ENCODE measurements at regions not wholly inside any gene's neighbourhood (a gene's known extent, or its start where the extent isn't known, plus 50 kb on each side); places are given as distances from the start of the nearest gene placed in this dataset.
"Not testable (repeated sequence)": the region's sequence is repeated elsewhere in the genome, so short reads cannot be mapped to it uniquely, and the experiment has no call there.

DNA sequence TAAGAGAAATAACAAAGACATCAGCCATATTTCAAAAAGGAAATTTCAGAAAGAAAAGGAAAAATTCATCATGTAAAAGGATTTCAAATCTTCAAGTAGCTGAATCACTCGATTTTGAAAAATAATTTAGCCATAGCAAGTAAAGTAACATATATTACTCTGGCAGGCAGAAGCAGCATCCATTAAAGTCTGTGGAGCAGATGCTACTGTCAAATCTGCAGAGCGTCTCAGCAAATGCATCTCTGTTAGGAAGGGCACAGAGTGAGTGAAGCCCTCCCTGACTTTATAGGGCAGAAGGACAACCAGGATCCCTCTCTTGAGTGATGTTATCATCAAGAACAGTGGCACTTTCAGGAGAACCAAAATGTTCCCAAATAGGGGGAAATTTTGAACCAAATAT is 445.5 kb downstream of the EFNB2 start:
- no peak overlapping the region for H3K4me3 ChIP-seq (ENCODE audit: low read depth, poor library complexity, severe bottlenecking)
- DNase-seq (ENCODE audit: low spot score in 2 of 2), result no peak
- TF ChIP-seq POLR2A (IDR thresholded peaks at IDR 0.05), result no peak
- TF ChIP-seq, protein P1, sequence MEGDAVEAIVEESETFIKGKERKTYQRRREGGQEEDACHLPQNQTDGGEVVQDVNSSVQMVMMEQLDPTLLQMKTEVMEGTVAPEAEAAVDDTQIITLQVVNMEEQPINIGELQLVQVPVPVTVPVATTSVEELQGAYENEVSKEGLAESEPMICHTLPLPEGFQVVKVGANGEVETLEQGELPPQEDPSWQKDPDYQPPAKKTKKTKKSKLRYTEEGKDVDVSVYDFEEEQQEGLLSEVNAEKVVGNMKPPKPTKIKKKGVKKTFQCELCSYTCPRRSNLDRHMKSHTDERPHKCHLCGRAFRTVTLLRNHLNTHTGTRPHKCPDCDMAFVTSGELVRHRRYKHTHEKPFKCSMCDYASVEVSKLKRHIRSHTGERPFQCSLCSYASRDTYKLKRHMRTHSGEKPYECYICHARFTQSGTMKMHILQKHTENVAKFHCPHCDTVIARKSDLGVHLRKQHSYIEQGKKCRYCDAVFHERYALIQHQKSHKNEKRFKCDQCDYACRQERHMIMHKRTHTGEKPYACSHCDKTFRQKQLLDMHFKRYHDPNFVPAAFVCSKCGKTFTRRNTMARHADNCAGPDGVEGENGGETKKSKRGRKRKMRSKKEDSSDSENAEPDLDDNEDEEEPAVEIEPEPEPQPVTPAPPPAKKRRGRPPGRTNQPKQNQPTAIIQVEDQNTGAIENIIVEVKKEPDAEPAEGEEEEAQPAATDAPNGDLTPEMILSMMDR (IDR thresholded peaks at IDR 0.05), result no peak
- intact Hi-C loops (cut with DNase I; ENCODE audit: low total_unique reads), result no loop called here
- whole genome bisulfite sequencing, 2 donors, result 56 to 70% methylated on average over 2 of the region's 2 CpGs

DNA sequence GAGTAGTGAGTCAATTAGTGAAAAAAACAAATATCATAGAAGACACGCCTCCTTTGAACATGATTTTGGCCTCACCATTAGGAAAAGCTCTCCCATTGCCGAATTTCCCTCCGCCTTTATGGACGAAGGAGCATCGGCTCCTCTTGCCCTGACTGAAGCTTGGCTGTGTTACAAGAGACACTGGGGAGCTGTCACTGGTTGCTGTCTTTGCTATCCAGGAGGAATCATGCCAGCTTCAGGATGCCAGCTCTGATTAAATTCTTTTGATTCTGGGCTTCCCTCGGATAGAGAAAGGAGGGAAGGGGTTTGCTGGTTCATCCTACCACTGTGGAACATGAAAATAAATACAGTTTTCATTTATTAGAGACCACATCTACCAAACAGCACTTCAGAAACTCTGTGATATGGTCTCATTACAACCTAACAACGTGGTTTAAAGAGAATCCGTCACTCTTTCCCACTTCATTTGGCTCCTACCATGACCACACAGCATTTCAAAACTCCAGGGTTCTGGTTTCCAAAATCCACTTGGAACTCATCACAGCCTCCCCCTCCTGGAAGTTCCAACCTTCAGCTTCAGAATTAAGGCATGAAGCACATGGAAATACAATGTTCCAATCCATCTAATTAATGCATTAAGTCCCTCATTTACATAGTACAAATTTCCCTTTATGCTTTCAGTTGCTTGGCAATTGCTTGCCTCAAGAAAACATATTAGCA is 446.0 kb downstream of the EFNB2 start:
- no peak overlapping the region for H3K4me3 ChIP-seq (ENCODE audit: low read depth, poor library complexity, severe bottlenecking)
- TF ChIP-seq, protein P1 (IDR thresholded peaks at IDR 0.05), result no peak
- no peak for TF ChIP-seq POLR2A (IDR thresholded peaks at IDR 0.05)
- intact Hi-C loops (cut with DNase I; ENCODE audit: low total_unique reads), result no loop called here
- DNase-seq (ENCODE audit: low spot score in 2 of 2), result no peak
- WGBS, 2 donors, result 46 to 48% methylated on average over 8 of the region's 8 CpGs

DNA sequence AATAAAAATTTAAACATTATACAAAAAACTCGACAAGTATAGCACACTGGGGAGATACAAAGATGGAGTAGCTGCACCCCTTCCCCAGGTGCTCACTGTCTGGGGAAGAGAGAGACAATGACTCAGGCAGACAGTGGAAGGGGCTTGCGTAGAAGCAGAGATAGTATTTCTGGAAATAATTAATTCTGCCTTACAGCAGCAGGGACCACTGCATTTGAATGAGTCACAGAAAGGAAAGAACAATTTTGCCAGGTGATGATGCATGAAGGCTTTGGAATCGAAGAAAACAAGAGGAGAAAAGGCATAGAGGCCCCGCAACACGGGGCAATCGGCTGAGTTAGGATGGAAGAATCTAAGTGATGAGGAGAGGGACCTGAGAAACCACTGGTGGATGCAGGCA is 447.4 kb downstream of the EFNB2 start:
- 89% methylated on average over 6 of the region's 6 CpGs for WGBS, 2 donors
- intact Hi-C loops (cut with DNase I; ENCODE audit: low total_unique reads), result no loop called here
- no peak overlapping the region for H3K4me3 ChIP-seq (ENCODE audit: low read depth, poor library complexity, severe bottlenecking)
- TF ChIP-seq, protein P1 (IDR thresholded peaks at IDR 0.05), result no peak
- no peak for TF ChIP-seq POLR2A (IDR thresholded peaks at IDR 0.05)
- DNase-seq (ENCODE audit: low spot score in 2 of 2), result no peak

DNA sequence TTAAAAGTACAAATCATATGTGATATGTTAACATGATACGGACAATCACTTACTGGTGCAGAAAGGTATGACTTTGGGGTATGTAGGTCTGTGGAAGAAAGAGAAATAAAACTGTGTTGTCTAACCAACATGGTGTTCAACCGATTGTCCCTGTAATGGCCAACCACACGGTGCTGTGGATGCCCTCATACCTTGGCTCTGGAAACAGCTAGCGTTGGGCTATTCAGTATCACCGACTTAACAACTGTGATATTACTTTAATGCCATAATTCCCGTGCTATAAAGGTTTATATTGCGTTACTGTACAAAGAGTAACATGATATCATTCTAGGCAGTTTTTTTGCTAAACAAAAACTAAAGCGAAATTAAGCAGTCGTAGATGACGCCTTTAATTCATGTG is 448.3 kb downstream of the EFNB2 start:
- DNase-seq (ENCODE audit: low spot score in 2 of 2), result no peak
- WGBS, 2 donors, result 86 to 90% methylated on average over 10 of the region's 10 CpGs
- no peak overlapping the region for H3K4me3 ChIP-seq (ENCODE audit: low read depth, poor library complexity, severe bottlenecking)
- intact Hi-C loops (cut with DNase I; ENCODE audit: low total_unique reads), result no loop called here
- TF ChIP-seq POLR2A (IDR thresholded peaks at IDR 0.05), result no peak
- TF ChIP-seq, protein P1 (IDR thresholded peaks at IDR 0.05), result no peak

DNA sequence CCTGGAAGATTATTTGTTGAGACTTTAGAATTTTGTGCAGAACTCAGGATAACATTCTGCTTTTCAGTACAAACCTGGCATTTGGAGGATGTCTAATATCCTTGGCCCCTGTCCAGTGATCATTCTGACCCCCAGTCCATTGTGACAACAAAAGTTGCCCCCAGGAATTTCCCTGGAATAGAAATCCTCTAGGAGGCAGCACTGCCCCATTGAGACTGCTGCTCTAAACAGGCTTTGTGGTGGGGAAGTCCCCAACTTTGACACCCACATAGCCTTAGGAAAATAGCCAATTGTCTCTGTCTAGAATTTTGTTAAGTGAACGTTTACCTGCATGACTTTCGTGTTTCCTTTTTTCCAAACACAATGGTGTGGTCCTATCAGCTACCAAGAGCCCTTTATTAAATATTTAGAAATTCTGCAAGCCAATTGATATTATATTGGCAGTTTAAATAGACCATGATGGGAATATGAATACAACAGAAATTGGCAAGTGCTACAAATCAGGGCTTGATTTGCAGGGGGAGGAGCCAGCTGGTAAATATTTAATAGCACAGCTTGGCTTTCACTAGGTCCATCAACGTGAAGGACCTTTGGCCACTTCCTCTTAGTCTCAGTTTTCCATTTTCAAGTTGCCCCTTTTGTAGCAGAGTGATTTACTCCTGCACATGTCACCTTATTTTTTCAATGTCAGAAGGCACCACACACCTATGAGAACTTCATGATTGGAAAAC is 451.7 kb downstream of the EFNB2 start:
- 42 to 50% methylated on average over 3 of the region's 3 CpGs for WGBS, 2 donors
- no peak for TF ChIP-seq POLR2A (IDR thresholded peaks at IDR 0.05)
- TF ChIP-seq, protein P1 (IDR thresholded peaks at IDR 0.05), result no peak
- no peak overlapping the region for H3K4me3 ChIP-seq (ENCODE audit: low read depth, poor library complexity, severe bottlenecking)
- intact Hi-C loops (cut with DNase I; ENCODE audit: low total_unique reads), result no loop called here
- no peak for DNase-seq (ENCODE audit: low spot score in 2 of 2)

DNA sequence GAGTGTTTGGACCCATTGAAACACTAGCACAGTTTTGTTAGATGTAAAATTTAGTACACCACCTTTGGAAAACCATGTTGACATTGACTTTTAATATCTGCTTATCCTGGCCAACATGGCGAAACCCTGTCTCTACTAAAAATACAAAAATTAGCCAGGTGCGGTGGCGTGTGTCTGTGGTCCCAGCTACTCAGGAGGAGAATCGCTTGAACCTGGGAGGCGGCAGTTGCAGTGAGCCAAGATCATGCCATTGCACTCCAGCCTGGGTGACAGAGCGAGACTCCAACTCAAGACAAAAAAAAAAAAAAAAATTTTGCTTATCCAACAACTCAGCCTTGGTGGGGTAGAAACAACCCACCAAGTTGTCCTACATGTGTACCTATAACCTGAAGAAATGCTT is 454.2 kb downstream of the EFNB2 start:
- intact Hi-C loops (cut with DNase I; ENCODE audit: low total_unique reads); H3K4me3 ChIP-seq (ENCODE audit: low read depth, poor library complexity, severe bottlenecking); DNase-seq (ENCODE audit: low spot score in 2 of 2): not testable (repeated sequence)
- 97% methylated on average over 6 of the region's 6 CpGs for WGBS, 2 donors

Measured in lower leg skin (tissue), 4 donors.